HPDE6-E6E7 (cell line): ENCODE measurements at regions not wholly inside any gene's neighbourhood (a gene's known extent, or its start where the extent isn't known, plus 50 kb on each side); places are given as distances from the start of the nearest gene placed in this dataset.

ENCODE experiments used
- DNase-seq: peaks from one replicate; pipeline ENCODE4 v3.0.0; 2011; ENCODE audit warnings: missing footprints; ENCODE audit errors: extremely low spot score

DNA sequence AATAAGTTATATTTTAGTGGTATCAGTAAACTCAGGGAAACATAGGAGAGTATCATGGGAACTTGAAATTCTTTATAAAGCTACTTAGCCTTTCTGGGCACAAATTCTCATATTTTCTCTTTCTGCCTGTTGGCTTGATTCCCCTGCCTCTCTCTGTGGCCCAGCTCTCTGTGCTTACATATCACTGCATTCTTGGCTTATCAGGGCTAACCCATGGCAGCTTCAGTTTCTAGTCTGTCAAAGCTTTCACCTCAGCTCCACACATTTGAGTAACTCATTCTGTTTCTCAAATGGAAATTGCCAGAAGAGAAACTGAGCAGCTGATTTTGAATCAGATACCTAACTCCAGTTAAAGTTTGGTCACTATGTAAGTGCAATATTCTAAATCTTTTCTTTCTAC is 713.1 kb downstream of the DNAJB9 start:
- no peak for DNase-seq

- DNase-seq = no peak
Measured at GRCh38 chr7:109284943-109285342, 715.3 kb downstream of the DNAJB9 start.

GRCh38 chr7:109295158-109295557 is 725.5 kb downstream of the DNAJB9 start:
- no peak for DNase-seq

- no peak for DNase-seq
Measured at GRCh38 chr7:109308816-109309215, 739.1 kb downstream of the DNAJB9 start.

- DNase-seq = no peak
Measured at GRCh38 chr7:109309790-109310189, 740.1 kb downstream of the DNAJB9 start.

- DNase-seq = no peak
Measured at GRCh38 chr7:109318136-109318535, 748.5 kb downstream of the DNAJB9 start.

DNA sequence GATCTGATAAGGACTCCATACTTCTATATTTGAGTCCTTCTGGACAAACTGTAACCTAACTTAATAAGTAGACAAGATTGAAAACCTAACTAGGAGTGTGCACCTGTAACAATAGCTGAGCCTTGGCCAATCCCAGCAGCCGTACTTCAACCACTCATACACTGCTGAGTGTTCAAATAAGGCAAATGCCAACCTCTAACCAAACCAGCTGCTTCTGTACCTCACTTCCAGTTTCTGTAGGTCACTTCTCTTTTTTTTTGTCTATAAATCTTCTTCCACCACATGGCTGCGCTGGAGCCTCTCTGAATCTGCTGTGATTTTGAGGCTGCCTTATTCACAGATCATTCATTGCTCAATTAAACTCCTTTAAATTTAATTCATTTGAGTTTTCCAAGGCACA is 753.2 kb downstream of the DNAJB9 start:
- DNase-seq = no peak

DNA sequence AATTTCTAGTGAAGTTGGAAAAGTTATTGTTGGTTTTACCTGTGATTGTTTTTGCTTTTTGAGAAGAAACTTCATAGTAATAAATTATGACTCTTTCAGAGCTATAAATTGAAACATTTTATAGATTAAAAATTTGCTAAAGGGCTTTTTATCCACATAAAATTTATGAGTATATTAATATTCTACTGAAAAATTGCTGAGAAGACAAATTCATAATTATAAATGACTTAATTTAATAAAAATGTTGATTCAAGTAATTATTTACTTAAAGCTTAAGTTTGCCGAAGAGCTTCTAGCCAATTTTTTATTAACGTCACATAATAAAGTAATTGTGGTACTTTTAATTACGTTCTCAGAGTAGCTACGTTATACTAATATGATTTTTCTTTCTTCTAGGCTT is 761.7 kb downstream of the DNAJB9 start:
- DNase-seq = no peak

DNA sequence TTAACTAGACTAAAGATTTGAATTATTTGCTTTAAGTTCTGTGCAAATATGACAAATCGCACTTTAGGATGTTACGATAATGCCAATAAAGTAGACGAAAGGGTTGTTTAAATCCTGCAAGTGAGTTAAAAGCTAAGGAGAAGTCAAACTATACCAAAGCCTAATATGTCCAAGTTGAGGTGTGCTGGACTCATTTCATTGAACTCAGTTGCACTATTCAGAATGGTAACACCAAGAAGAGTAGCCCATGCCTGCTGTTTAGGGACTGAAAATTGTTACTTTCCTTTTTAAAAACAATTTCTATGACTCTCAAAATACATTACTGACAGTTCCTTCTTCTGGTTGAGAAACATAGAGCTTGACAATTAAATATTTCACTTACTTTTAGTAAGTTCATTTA is 766.3 kb downstream of the DNAJB9 start:
- no peak for DNase-seq

- no peak for DNase-seq
Measured at GRCh38 chr7:109336531-109336930, 766.9 kb downstream of the DNAJB9 start.

DNA sequence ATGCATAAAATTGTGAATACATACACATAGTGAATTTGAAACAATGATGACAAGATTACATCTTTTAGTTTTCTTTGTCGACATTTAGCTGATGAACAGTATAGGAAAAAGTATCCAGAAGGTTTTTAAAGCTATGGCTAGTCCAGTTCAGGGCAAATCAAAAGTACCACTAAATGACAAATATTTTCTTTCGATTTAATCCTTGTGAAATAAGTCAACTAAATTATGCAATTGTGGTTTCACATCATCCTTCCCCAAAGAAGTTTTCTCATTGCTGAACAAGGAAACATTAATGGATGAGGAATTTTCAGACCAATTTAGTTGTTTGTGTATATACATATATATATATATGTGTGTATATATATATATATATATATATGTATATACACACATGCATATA is 774.0 kb downstream of the DNAJB9 start:
- no peak for DNase-seq

DNA sequence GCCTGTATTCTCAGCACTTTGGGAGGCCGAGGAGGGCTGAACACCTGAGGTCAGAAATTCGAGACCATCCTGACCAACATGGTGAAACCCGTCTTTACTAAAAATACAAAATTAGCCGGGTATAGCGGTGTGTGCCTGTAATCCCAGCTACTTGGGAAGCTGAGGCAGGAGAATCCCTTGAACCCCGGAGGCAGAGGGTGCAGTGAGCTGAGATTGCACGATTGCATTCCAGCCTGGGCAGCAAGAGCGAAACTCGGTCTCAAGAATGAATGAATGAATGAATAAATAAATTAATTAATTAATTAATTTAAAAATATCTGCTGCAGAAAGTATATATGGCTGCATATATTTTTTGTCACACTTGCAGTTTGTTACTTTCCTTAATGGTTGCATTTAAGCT is 781.8 kb downstream of the DNAJB9 start:
- DNase-seq = no peak

- no peak for DNase-seq
Measured at GRCh38 chr7:109354000-109354399, 784.3 kb downstream of the DNAJB9 start.

DNA sequence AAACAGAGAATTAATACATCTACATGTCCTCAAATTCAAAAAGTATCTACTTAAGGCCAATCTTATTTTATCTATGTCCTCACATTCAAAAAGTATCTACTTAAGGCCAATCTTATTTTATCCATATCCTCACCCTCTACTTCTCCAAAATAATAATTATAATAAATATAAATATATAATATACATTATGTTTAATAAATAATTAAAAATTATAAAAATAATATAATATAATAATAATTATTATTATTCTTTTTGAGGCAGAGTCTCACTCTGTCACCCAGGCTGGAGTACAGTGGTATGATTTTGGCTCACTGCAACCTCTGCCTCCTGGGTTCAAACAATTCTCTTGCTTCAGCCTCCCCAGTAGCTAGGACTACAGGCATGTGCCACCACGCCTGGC is 784.9 kb downstream of the DNAJB9 start:
- no peak for DNase-seq

DNA sequence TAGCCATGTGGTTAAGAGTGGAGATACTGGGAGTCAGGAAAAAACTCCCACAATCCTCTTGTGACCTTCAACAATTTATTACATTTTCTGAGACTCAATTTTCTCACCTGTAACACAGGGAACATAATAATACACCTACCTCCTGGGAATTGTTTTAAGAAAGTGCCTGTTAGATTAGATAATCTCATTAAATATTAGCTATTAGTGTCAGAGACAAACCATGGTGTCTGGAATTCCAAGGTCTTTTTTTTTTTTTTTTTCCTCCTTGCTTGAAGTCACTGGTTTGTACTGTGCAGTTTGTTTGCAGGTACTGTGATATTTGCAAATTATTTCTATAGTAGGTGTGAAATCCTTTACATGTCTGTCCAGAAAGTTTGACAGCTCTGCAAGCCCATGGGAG is 806.1 kb downstream of the DNAJB9 start:
- no peak for DNase-seq

DNA sequence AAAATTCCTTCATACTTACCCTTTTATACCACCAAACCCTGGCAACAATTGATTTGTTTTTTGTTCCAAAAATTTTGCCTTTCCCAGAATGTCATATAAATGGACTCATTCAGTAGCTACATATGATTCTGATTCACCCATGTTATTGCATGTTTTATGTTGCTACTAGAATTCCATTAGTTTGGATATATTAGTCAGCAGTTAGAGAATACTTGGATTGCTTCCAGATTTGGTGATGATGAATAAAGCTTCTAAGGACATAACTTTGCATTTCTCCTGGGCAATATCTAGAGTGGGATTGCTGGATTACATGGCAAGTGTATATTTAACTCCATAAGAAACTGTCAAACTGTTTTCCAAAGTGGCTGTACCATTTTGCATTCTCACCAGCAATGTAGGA is 806.9 kb downstream of the DNAJB9 start:
- DNase-seq = no peak

DNA sequence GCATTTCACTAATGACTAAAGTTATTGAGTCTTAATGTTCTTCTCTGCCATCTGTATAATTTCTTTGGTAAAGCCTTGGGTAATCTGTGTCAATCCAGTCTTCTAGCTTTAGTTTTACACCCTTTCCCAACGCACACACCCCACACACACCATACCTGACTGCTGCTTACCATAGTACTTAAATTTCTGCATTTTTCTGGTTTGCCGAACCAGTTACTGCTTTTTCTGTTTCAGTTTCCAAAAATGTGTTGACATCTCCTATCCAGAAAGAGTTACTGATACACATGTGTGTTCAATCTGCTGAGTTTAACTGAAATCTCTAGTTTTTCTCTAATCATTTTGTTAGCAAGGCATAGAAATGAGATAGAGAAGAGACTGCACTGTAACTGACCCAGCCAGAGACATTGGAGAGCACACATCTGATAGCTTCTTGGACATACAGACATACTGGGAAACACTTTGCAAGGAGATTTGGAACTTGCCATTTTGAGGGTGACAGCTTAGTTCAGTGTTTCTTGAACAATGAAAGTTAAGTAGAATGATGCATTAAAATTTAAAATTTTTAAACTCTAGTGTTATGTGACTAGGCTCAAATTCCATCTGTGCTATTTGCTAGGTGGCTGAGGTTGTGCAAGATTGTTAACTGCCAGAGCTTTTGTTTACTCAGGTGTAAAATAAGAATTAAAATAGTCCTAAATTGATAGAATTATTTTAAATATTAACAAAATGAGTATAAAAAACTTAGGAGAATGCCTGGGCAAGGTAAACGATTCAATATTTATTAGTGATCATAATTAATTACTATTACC is 807.6 kb downstream of the DNAJB9 start:
- DNase-seq = no peak

DNA sequence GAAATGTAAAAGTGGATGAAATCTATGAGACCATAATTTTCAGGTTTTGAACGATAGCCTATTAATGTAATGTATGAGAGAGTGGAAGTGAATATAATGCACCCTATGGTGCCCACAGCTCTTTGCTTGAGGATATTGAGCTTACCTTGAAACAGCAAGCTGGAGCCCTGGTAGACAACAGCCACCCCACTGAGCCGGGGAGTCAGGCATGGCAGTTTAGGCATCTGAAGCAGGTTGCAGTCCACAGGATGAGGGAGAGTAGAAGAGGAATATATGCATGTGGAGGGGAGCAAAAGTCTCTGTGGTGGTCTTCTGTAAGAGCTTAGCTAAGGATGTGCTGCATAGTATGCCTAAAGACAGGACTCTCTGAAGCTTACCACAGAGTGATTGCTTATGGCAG is 817.3 kb downstream of the DNAJB9 start:
- no peak for DNase-seq

DNA sequence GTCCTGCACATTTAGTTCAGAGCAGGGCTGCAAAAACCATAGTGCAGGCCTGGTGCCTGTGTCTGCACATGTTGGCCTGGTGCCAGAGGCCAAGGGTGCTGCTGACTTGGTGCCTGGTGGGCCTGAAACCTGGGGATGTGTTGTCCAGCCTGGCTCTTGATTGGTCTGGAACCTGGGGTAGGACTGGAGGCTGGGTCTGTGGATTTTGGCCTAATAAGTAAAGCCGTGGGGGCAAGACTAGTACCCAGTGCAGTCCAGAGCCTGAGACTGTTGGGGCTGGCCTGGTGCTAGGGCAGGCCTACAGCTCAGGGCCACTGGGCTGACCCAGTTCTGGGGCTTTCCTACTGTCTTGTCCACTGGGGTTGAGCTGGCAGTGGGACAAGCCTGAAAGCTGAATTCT is 817.9 kb downstream of the DNAJB9 start:
- no peak for DNase-seq

GRCh38 chr7:109391240-109391639 is 821.6 kb downstream of the DNAJB9 start:
- DNase-seq = no peak

- no peak for DNase-seq
Measured at GRCh38 chr7:109402107-109402506, 832.4 kb downstream of the DNAJB9 start.

DNA sequence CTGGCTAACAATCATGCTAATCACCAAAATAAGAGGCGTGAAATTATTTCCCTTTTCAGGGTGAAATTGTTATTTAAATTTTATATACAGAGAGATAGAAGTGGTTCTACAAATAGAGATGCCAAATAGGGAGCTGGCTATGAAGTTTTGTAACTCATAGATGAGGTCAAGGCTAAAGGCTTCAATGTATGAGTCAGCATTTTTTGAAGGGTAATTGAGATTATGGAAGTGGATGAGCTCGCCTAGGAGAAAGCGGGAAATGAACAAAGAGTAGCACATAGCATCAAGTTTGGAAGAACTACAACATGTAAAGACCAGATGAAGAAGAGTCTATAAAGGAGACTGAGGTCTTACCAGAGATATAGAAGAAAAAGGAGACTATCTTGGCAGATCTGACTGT is 838.1 kb downstream of the DNAJB9 start:
- DNase-seq = no peak

DNA sequence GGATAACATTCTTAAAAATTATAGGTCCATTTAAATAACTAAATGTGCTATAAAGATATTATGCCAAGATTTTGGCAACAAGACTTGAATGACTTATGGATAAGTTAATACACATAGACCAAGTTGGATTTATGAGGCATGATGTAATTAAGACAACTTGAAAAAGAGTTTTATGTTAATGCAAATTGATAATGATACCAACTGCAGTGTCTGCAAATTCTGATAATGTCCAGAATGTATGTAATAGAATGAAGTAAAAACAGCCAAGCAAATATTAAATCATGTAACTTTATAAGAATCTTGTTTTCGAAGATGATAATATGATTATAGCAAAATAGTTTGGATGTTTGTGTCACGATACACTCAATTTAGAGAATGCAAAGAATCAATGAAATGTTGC is 868.3 kb downstream of the DNAJB9 start:
- no peak for DNase-seq

- DNase-seq = no peak
Measured at GRCh38 chr7:109449760-109450159, 880.1 kb downstream of the DNAJB9 start.
